Calu3 (cell line): ENCODE measurements at regions not wholly inside any gene's neighbourhood (a gene's known extent, or its start where the extent isn't known, plus 50 kb on each side); places are given as distances from the start of the nearest gene placed in this dataset.

Source experiments
- BruUV-seq: library from RNA; stranded (reverse); fragments of 400-500 nt; replicated peaks from 2 replicates; lab custom pipeline; 2021; lab: Mats Ljungman, UMichigan
- CTCF ChIA-PET: fragments of 300-600 bp; sonication (Branson Sonifier 250); formaldehyde crosslinking; loops from one replicate; lab custom pipeline; 2022; ENCODE audit warnings: antibody characterized with exemption; lab: Charles Lee
- DNase-seq: peaks from one replicate; pipeline ENCODE4 v3.0.0; 2022
- H3K27ac Mint-ChIP-seq: one replicate; pipeline ENCODE4 v1.8.0; 2022; ENCODE audit warnings: mixed read lengths; ENCODE audit not compliant: unreplicated experiment
- H3K27me3 Mint-ChIP-seq: one replicate; pipeline ENCODE4 v1.8.0; 2022; ENCODE audit warnings: mixed read lengths; ENCODE audit not compliant: unreplicated experiment
- H3K36me3 Mint-ChIP-seq: one replicate; pipeline ENCODE4 v1.8.0; 2022; ENCODE audit warnings: mild to moderate bottlenecking, moderate library complexity, mixed read lengths; ENCODE audit not compliant: insufficient read depth, unreplicated experiment
- H3K4me1 Mint-ChIP-seq: one replicate; pipeline ENCODE4 v1.8.0; 2022; ENCODE audit warnings: mild to moderate bottlenecking, low read depth, mixed read lengths; ENCODE audit not compliant: unreplicated experiment
- H3K4me3 Mint-ChIP-seq: one replicate; pipeline ENCODE4 v1.8.0; 2022; ENCODE audit warnings: mild to moderate bottlenecking, low read depth, moderate library complexity, mixed read lengths; ENCODE audit not compliant: unreplicated experiment
- H3K9me3 Mint-ChIP-seq: one replicate; pipeline ENCODE4 v1.8.0; 2022; ENCODE audit warnings: low read depth, mixed read lengths; ENCODE audit not compliant: unreplicated experiment
- intact Hi-C: fragments of 100-400 bp; cut with micrococcal nuclease; formaldehyde crosslinking; loops from one replicate; pipeline ENCODE4 v1.10.0; 2022; ENCODE audit not compliant: unreplicated experiment
- TF ChIP-seq, protein P1 (sequence below): fragments of 200-600 bp; IDR thresholded peaks from one replicate; pipeline ENCODE4 v1.8.0; 2022; ENCODE audit warnings: antibody characterized with exemption; ENCODE audit not compliant: unreplicated experiment

DNA sequence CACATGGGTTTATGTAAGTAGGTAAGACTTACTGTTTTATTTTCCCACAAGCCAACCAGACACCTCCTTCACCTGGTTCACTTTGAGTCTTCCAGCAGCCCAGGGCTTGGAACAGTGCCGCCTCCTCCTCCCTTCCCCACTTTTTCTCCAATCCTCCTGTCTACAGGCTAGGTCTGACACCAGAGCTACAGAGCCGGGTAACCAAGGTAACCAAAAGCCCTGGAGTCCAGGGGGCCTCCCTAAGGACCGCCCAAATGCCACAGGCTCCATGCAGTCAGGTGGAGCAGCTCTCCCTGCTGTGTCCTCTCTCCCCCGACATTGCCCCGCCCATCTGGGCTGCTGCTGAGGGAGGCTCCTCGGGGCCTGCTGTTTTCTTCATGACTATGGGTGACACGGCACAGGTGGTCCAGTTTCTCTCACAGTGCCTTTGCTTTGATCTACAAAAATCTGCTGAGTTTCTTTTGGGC is 138.0 kb upstream of the EFNA5 start:
- no peak for DNase-seq
- H3K27ac Mint-ChIP-seq: no peak overlapping the region
- no peak overlapping the region for H3K4me3 Mint-ChIP-seq
- H3K4me1 Mint-ChIP-seq: no peaks in the 10 kb centered on the region
- no TSS peak for BruUV-seq
- intact Hi-C loops: no loop called here
- TF ChIP-seq, protein P1, sequence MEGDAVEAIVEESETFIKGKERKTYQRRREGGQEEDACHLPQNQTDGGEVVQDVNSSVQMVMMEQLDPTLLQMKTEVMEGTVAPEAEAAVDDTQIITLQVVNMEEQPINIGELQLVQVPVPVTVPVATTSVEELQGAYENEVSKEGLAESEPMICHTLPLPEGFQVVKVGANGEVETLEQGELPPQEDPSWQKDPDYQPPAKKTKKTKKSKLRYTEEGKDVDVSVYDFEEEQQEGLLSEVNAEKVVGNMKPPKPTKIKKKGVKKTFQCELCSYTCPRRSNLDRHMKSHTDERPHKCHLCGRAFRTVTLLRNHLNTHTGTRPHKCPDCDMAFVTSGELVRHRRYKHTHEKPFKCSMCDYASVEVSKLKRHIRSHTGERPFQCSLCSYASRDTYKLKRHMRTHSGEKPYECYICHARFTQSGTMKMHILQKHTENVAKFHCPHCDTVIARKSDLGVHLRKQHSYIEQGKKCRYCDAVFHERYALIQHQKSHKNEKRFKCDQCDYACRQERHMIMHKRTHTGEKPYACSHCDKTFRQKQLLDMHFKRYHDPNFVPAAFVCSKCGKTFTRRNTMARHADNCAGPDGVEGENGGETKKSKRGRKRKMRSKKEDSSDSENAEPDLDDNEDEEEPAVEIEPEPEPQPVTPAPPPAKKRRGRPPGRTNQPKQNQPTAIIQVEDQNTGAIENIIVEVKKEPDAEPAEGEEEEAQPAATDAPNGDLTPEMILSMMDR: no peak
- CTCF ChIA-PET: no interaction called here
- peaks cover 18% of the 10 kb centered on the region for H3K27me3 Mint-ChIP-seq
- H3K36me3 Mint-ChIP-seq: no peaks in the 10 kb centered on the region
- no peaks in the 10 kb centered on the region for H3K9me3 Mint-ChIP-seq

DNA sequence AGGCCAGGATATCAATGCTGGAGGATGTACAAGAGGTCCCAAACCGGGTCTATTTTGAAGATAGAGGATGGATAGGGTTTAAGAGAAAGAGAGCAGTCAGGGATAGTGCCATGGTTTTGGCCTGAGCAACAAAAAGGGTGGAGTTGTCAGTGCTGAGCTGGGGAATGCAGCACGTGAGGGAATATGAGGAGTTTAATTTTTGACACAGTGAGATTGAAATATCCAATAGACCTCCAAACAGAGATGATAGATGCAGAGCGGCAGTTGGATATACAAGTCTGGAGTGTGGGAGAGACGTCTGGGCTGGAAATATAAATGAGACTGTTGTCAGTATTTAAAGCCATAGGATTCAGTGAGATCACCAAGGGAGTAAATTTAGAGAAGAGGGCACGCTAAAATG is 136.7 kb upstream of the EFNA5 start:
- BruUV-seq: no TSS peak
- peaks cover 9% of the 10 kb centered on the region for H3K27me3 Mint-ChIP-seq
- intact Hi-C loops: no loop called here
- H3K36me3 Mint-ChIP-seq: no peaks in the 10 kb centered on the region
- H3K4me3 Mint-ChIP-seq: no peak overlapping the region
- H3K27ac Mint-ChIP-seq: no peak overlapping the region
- DNase-seq: no peak
- CTCF ChIA-PET: no interaction called here
- no peaks in the 10 kb centered on the region for H3K9me3 Mint-ChIP-seq
- TF ChIP-seq, protein P1: no peak
- H3K4me1 Mint-ChIP-seq: no peaks in the 10 kb centered on the region

DNA sequence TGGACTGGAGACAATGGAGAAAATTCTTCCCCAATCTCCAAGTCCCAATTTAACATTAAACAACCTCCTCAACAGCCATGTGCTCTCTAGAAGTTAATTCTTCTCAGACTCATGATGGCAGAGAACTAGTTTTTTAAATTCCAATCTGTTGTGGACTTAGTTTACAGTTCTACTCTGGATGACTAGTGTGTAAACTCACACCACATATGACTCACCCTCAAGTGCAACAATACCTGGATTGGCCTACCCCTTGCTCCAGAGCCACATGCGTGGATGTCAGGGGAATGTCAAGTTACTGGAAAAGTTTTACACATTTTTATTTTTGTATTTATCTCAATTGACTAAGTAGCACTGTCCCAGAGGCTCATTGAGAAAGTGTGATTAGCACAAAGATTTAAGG is 136.0 kb upstream of the EFNA5 start:
- Mint-ChIP-seq H3K36me3 (no peaks in the 10 kb centered on the region), H3K4me1 (no peaks in the 10 kb centered on the region), H3K4me3 (no peak overlapping the region), H3K27me3 (peaks cover 6% of the 10 kb centered on the region), H3K9me3 (no peaks in the 10 kb centered on the region), H3K27ac (no peak overlapping the region)
- TF ChIP-seq, protein P1: no peak
- no peak for DNase-seq
- CTCF ChIA-PET: no interaction called here
- intact Hi-C loops: no loop called here
- BruUV-seq: no TSS peak

DNA sequence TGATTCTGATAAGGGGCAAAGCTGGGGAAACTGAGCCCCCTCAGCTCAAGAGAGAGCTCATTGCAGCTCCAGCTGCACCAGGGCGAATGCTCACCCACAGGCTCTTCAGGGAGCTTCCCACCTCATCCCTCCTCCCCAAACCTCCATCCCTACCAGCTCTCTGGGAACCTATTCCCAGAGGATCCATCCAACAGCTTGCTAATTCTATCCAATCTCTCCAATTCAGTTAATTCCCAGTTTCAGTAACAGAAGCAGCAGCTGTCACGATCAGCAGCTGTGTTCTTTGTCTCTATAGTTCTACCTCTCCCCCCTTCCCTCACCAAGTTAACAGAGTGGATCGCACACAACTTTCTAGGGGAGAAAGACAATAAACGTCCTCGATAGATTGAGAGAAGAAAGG is 135.5 kb upstream of the EFNA5 start:
- DNase-seq: no peak
- Mint-ChIP-seq H3K9me3 (no peaks in the 10 kb centered on the region), H3K27ac (no peak overlapping the region), H3K4me1 (no peaks in the 10 kb centered on the region), H3K36me3 (no peaks in the 10 kb centered on the region), H3K27me3 (peaks cover 8% of the 10 kb centered on the region), H3K4me3 (no peak overlapping the region)
- CTCF ChIA-PET: no interaction called here
- TF ChIP-seq, protein P1: no peak
- BruUV-seq: no TSS peak
- intact Hi-C loops: no loop called here
